MG63 (cell line): ENCODE measurements at regions not wholly inside any gene's neighbourhood (a gene's known extent, or its start where the extent isn't known, plus 50 kb on each side); places are given as distances from the start of the nearest gene placed in this dataset.

Source experiments
- DNase-seq: peaks from one replicate; pipeline ENCODE4 v3.0.0-alpha.2; 2020
- H3K27me3 ChIP-seq: fragments of 250-450 bp; sonication (Bioruptor Pico); 2 replicates; pipeline ENCODE4 v1.5.1; 2020; ENCODE audit warnings: mild to moderate bottlenecking, moderate library complexity
- H3K36me3 ChIP-seq: fragments of 250-450 bp; sonication (Bioruptor Pico); 2 replicates; pipeline ENCODE4 v1.5.1; 2020; ENCODE audit warnings: mild to moderate bottlenecking, moderate library complexity
- H3K4me3 ChIP-seq: fragments of 250-450 bp; sonication (Bioruptor Pico); 2 replicates; pipeline ENCODE4 v1.5.1; 2020; ENCODE audit warnings: mild to moderate bottlenecking, moderate library complexity
- H3K9me3 ChIP-seq: fragments of 250-450 bp; sonication (Bioruptor Pico); 2 replicates; pipeline ENCODE4 v1.5.1; 2020; ENCODE audit warnings: mild to moderate bottlenecking, moderate library complexity

DNA sequence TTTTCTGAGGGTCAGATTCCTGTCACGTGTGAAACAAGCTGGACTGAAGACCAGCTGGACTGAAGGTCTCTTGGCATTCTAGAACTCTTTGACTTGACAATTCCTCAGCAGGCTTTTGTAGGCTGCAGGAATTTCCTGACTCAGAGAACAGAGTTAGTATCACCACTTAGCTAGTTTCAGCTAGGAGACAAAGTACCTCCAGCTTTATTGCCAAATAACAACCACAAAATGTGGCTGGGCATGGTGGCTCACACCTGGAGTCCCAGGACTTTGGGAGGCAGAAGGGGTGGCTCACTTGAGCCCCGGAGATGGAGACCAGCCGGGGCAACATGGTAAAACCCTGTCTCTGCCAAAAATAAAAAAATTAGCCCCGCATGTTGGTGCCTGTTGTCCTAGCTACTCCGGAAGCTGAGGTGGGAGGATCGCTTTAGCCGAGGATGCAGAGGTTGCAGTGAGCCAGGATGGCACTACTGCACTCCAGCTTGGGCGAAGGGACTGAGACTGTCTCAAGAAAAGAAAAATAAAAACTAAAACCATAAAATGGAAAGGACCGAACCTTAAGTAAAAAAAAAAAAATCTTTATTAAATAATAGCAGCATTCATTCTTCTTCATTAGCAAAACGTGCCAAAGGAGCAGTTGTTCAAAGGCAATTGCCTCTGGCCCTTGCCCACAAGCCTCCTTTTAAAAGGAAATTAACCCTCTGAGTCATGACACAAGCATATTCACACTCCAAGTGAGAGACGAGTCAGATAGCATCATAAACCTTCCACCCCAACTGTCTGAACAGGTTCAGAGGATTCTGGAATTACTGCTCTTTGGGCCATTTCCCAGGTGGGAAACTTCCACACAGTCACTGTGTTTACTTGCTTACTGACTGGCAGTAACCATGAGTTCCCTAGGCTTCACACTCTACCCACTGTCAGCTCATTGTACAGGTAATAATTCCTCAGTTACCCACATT, 88.9 kb downstream of the MYL12B start:
- H3K36me3 ChIP-seq = no peaks in the 10 kb centered on the region
- H3K9me3 ChIP-seq = no peaks in the 10 kb centered on the region
- peak; percentile 24 for DNase-seq
- no peaks in the 10 kb centered on the region for H3K27me3 ChIP-seq
- H3K4me3 ChIP-seq = no peak overlapping the region

- no peaks in the 10 kb centered on the region for H3K36me3 ChIP-seq
- H3K27me3 ChIP-seq = no peaks in the 10 kb centered on the region
- DNase-seq = no peak
- H3K4me3 ChIP-seq = no peak overlapping the region
- no peaks in the 10 kb centered on the region for H3K9me3 ChIP-seq
Measured at GRCh38 chr18:3354506-3354905, 92.6 kb downstream of the MYL12B start.

DNA sequence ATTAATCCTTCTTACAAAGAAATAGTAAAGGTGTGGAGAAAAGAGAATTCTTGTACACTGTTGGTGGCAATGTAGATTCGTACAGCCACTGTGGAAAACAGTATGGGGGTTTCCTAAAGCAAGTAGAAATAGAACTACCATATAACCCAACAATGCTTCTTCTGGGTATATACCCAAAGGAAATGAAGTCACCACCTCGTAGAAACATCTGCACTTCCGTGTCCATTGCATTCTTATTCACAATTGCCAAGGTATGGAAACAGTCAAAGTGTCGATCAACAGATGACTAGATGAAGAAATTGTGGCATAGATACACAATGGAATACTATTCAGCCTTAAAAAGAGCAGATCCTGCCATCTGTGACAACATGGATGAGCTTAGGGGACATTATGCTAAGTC, 93.4 kb upstream of the TGIF1 start:
- H3K9me3 ChIP-seq = no peaks in the 10 kb centered on the region
- no peaks in the 10 kb centered on the region for H3K36me3 ChIP-seq
- no peaks in the 10 kb centered on the region for H3K27me3 ChIP-seq
- DNase-seq = no peak
- no peak overlapping the region for H3K4me3 ChIP-seq

DNA sequence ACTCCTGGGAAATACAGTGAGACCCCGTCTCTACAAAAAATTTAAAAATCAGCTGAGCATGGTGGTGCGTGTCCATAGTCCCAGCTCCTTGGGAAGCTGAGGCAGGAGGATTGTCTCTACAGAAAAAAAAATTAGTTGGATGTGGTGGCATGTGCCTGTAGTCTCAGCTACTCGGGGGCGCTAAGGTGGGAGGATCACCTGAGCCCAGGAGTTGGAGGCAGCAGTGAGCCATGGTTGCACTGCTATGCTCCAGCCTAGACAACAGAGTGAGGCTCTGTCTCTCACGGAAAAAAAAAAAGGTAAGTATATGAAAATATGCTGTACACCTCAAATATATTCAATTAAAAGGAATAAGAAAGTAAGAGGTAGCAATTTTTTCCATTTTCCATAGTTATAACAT, 92.5 kb upstream of the TGIF1 start:
- no peak for DNase-seq
- no peaks in the 10 kb centered on the region for H3K27me3 ChIP-seq
- H3K36me3 ChIP-seq = no peaks in the 10 kb centered on the region
- H3K9me3 ChIP-seq = no peaks in the 10 kb centered on the region
- H3K4me3 ChIP-seq = no peak overlapping the region

DNA sequence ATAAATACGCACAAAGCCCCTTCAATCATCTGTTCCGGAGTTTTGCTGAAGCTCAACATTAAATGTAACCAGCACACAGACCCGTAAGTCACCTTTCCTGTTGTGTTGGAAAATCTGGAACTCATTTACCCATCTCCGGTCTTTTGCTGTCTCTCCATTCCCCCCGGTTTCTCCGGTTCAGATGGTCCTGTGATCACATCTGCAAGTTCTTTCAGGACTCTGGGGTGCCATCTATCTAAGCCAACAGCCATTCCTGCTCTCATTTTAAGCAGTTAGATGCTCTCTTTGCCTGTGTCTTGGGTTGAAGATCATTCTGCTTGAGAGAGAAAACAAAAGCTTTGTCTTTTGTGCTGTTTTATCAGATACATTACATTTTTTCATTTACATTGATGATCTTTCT, 91.7 kb upstream of the TGIF1 start:
- Histone ChIP-seq H3K9me3 (no peaks in the 10 kb centered on the region), H3K36me3 (no peaks in the 10 kb centered on the region), H3K4me3 (no peak overlapping the region), H3K27me3 (no peaks in the 10 kb centered on the region)
- no peak for DNase-seq

GRCh38 chr18:3360211-3360610, 89.8 kb upstream of the TGIF1 start:
- no peak for DNase-seq
- Histone ChIP-seq H3K9me3 (no peaks in the 10 kb centered on the region), H3K4me3 (no peak overlapping the region), H3K36me3 (no peaks in the 10 kb centered on the region), H3K27me3 (no peaks in the 10 kb centered on the region)

DNA sequence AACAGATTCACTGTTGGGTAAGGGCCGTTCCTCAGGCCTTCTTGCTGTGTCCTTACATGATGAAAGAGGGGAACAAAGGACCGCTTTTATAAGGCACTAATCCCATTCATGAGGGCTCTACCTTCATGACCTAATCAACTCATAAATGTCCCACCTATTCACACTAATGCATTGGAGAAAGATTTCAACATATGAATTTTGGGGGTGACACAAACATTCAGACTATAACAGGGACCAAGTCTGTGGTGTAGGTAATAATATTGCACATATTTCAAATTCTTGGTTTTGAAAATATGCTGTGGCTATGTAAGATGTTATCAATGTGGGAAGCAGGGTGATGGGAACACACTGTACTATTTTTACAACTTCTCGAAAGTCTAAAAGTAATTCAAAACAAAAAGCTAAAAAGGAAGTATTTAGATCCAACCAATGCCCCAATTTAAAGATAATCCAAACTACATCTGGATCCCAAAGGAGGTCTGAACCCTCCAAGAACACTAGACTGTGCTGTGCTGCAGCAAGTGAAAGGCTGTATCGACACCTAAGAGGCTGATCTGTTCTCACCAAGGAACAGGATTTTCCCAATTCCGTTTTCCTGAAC, 82.4 kb upstream of the TGIF1 start:
- Histone ChIP-seq H3K36me3 (no peaks in the 10 kb centered on the region), H3K27me3 (no peaks in the 10 kb centered on the region), H3K4me3 (no peak overlapping the region), H3K9me3 (no peaks in the 10 kb centered on the region; the same call in 1 of the 2 replicates)
- DNase-seq = no peak

GRCh38 chr18:3368193-3368592, 81.8 kb upstream of the TGIF1 start:
- Histone ChIP-seq H3K4me3 (no peak overlapping the region), H3K9me3 (no peaks in the 10 kb centered on the region; the same call in 1 of the 2 replicates), H3K36me3 (no peaks in the 10 kb centered on the region), H3K27me3 (no peaks in the 10 kb centered on the region)
- DNase-seq = peak; percentile 78

DNA sequence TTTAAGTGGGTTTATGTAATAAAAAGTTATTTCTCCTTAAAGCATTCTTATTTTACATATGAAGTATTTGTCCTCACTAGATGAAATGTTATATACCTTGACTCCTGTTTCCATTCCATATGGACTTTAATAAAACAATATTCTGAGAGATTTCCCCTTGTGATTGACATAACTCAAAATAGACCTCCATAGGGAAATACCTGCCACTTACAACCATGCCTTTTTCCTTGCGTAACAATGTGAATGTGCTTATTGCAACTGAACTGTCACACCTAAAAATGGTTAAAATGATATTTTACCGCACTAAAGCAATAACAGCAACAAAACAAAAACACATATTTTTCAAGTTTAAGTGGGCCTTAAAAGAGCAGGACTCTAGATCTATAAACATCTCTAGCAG, 70.3 kb upstream of the TGIF1 start:
- no peak for DNase-seq
- Histone ChIP-seq H3K27me3 (no peaks in the 10 kb centered on the region), H3K4me3 (no peak overlapping the region), H3K9me3 (no peaks in the 10 kb centered on the region), H3K36me3 (no peaks in the 10 kb centered on the region)

DNA sequence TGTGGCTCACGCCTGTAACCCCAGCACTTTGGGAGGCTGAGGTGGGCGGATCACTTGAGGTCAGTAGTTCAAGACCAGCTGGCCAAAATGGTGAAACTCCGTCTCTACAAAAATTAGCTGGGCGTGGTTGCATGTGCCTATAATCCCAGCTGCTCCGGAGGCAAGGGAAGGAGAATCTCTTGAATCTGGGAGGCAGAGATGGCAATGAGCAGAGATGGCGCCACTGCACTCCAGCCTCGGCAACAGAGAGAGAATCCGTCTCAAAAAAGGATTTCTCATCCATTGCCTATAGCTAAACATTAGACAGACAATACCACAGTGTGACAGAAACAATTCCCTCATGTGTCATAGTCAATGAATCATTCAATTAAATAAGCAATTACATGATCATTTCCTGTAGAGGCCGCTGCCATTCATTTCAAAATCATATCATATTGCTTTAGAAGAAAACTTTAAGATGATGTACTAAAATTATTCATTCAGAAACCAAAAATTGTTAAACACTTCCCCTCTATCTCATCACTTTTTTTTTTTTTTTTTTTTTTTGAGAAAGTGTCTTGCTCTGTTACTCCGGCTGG, 69.5 kb upstream of the TGIF1 start:
- Histone ChIP-seq H3K27me3 (no peaks in the 10 kb centered on the region), H3K4me3 (no peak overlapping the region), H3K36me3 (no peaks in the 10 kb centered on the region), H3K9me3 (no peaks in the 10 kb centered on the region)
- DNase-seq = peak; percentile 66

DNA sequence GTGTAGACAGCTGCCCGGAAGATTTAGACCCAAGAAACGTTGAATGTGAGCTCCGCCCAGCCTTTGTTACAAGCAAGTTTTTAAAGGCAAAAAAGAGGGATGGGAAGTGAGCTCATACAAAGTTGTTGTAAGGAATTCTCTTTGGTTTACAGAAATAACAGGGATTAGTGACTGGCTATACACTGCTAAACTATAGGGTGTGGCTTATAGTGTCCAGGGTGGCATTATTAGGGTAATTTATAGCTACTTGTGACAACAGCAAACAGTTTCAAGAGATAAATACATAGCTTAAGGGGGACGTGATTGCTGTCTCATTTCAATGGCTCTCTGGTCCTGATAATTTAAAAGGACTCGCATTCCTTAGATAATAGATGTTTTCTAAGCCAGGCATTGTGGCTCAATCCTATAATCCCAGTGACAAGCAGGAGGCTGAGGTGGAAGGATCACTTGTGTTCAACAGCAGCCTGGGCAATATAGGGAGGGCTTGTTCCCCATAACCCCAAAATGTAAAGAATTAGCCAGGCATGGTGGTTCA, 66.5 kb upstream of the TGIF1 start:
- no peak for DNase-seq
- H3K9me3 ChIP-seq = no peaks in the 10 kb centered on the region

GRCh38 chr18:3384664-3385563, 65.1 kb upstream of the TGIF1 start:
- Histone ChIP-seq H3K36me3 (no peaks in the 10 kb centered on the region), H3K4me3 (no peak overlapping the region), H3K9me3 (0 out of 2 replicates have a peak, but pooled peaks cover 3% of the 10 kb centered on the region), H3K27me3 (no peaks in the 10 kb centered on the region)
- no peak for DNase-seq

More for the DNA sequence above, 66.5 kb upstream of the TGIF1 start:
- H3K4me3 ChIP-seq = no peak overlapping the region
- H3K36me3 ChIP-seq = no peaks in the 10 kb centered on the region
- no peaks in the 10 kb centered on the region for H3K27me3 ChIP-seq

DNA sequence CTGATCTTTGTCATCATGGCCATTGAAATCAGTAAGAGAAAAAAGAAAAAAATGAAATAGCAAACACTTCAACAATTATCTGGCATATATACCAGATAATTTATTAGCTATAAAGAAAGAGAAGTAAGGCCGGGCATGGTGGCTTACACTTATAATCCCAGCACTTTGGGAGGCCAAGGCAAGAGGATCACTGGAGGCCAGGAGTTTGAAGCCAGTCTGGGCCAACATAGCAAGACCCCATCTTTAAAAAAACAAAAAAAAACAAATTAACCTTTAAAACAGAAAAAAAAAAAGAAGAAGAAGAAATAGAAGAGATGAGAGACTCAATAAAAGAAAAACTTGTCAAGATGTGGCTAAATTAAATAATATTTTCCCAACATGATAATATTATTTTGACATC, 61.6 kb upstream of the TGIF1 start:
- no peaks in the 10 kb centered on the region for H3K36me3 ChIP-seq
- no peaks in the 10 kb centered on the region for H3K27me3 ChIP-seq
- no peak for DNase-seq

GRCh38 chr18:3388980-3389379, 61.0 kb upstream of the TGIF1 start:
- DNase-seq = no peak
- H3K4me3 ChIP-seq = no peak overlapping the region
- H3K36me3 ChIP-seq = no peaks in the 10 kb centered on the region

More for the DNA sequence above, 61.6 kb upstream of the TGIF1 start:
- 0 out of 2 replicates have a peak, but pooled peaks cover 3% of the 10 kb centered on the region for H3K9me3 ChIP-seq
- H3K4me3 ChIP-seq = no peak overlapping the region

DNA sequence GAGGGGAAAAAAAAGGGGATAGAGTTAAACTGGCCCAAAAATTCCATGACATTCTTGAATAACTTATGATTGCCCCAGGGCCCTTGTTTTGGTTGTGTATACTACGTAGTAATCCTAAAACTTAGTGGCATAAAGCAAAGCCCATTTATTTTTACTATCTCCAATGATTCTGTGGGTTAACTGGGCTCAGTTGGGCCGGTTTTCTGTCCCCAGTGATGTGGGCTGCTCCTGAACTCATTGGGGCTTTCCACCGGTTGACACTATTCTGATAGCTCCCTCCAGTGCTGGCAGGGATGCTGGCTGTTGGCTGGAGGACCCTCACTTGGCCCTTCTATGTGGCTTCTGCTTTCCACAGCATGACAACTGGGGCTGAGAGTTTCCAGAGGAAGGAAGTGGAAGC, 60.0 kb upstream of the TGIF1 start:
- Histone ChIP-seq H3K4me3 (no peak overlapping the region), H3K27me3 (no peaks in the 10 kb centered on the region), H3K9me3 (0 out of 2 replicates have a peak, but pooled peaks cover 3% of the 10 kb centered on the region), H3K36me3 (no peaks in the 10 kb centered on the region)
- DNase-seq = no peak

More at GRCh38 chr18:3388980-3389379, 61.0 kb upstream of the TGIF1 start:
- no peaks in the 10 kb centered on the region for H3K27me3 ChIP-seq
- H3K9me3 ChIP-seq = 0 out of 2 replicates have a peak, but pooled peaks cover 3% of the 10 kb centered on the region
